CD8-positive, alpha-beta memory T cell (primary cell): ENCODE measurements at regions not wholly inside any gene's neighbourhood (a gene's known extent, or its start where the extent isn't known, plus 50 kb on each side); places are given as distances from the start of the nearest gene placed in this dataset.

Experiments used
- CTCF ChIA-PET: fragments of 350-600 bp; sonication (Branson Sonifier 250); formaldehyde crosslinking; loops from one replicate; lab custom pipeline; 2021; ENCODE audit warnings: antibody characterized with exemption; lab: Charles Lee
- POLR2A ChIA-PET: fragments of 350-600 bp; sonication (Branson Sonifier 250); formaldehyde crosslinking; loops from one replicate; lab custom pipeline; 2021; ENCODE audit warnings: antibody characterized with exemption; lab: Charles Lee
- DNase-seq, 5 donors: peaks; one replicate each; pipeline versions ENCODE4 v3.0.0 to v3.0.0-alpha.2; 2020 to 2022; ENCODE audit warnings: mixed read lengths in 1 of 5
- H3K27ac ChIP-seq: one replicate; pipeline ENCODE4 v1.7.0; 2013; ENCODE audit warnings: low read depth, mild to moderate bottlenecking, low read length, moderate library complexity
- H3K27me3 ChIP-seq: 2 replicates; pipeline ENCODE4 v1.7.0; 2013; ENCODE audit warnings: low read length, mild to moderate bottlenecking; ENCODE audit not compliant: insufficient read depth, poor library complexity, severe bottlenecking
- H3K36me3 ChIP-seq: 2 replicates; pipeline ENCODE4 v1.7.0; 2013; ENCODE audit warnings: mild to moderate bottlenecking, low read length, moderate library complexity; ENCODE audit not compliant: insufficient read depth
- H3K4me1 ChIP-seq: 2 replicates; pipeline ENCODE4 v1.7.0; 2013; ENCODE audit warnings: mild to moderate bottlenecking, low read length, moderate library complexity; ENCODE audit not compliant: insufficient read depth
- H3K4me3 ChIP-seq: 2 replicates; pipeline ENCODE4 v1.7.0; 2013; ENCODE audit warnings: mild to moderate bottlenecking, low read length
- H3K9me3 ChIP-seq: 2 replicates; pipeline ENCODE4 v1.7.0; 2013; ENCODE audit warnings: mild to moderate bottlenecking, low read length
- H3K27ac Mint-ChIP-seq, 8 donors: one replicate each; pipeline ENCODE4 v1.8.0; 2020 to 2021; ENCODE audit warnings: mixed read lengths in 8 of 8, mild to moderate bottlenecking in 6 of 8, inconsistent platforms in 3 of 8, moderate library complexity in 3 of 8
- H3K27me3 Mint-ChIP-seq, 2 donors: one replicate each; pipeline ENCODE4 v1.8.0; 2020 to 2021; ENCODE audit warnings: mixed read lengths in 2 of 2, mild to moderate bottlenecking in 1 of 2, moderate library complexity in 1 of 2
- H3K36me3 Mint-ChIP-seq, 3 donors: one replicate each; pipeline ENCODE4 v1.8.0; 2020 to 2021; ENCODE audit warnings: mixed read lengths in 3 of 3, inconsistent platforms in 1 of 3, mild to moderate bottlenecking in 1 of 3
- H3K4me1 Mint-ChIP-seq, 3 donors: one replicate each; pipeline ENCODE4 v1.8.0; 2020 to 2021; ENCODE audit warnings: mixed read lengths in 3 of 3, inconsistent platforms in 1 of 3, mild to moderate bottlenecking in 1 of 3
- H3K4me3 Mint-ChIP-seq, 7 donors: one replicate each; pipeline ENCODE4 v1.8.0; 2020 to 2021; ENCODE audit warnings: mixed read lengths in 7 of 7, mild to moderate bottlenecking in 6 of 7, moderate library complexity in 4 of 7, inconsistent platforms in 2 of 7
- H3K9me3 Mint-ChIP-seq, 5 donors: one replicate each; pipeline ENCODE4 v1.8.0; 2020 to 2022; ENCODE audit warnings: mixed read lengths in 5 of 5, mild to moderate bottlenecking in 3 of 5, moderate library complexity in 2 of 5, inconsistent platforms in 1 of 5

DNA sequence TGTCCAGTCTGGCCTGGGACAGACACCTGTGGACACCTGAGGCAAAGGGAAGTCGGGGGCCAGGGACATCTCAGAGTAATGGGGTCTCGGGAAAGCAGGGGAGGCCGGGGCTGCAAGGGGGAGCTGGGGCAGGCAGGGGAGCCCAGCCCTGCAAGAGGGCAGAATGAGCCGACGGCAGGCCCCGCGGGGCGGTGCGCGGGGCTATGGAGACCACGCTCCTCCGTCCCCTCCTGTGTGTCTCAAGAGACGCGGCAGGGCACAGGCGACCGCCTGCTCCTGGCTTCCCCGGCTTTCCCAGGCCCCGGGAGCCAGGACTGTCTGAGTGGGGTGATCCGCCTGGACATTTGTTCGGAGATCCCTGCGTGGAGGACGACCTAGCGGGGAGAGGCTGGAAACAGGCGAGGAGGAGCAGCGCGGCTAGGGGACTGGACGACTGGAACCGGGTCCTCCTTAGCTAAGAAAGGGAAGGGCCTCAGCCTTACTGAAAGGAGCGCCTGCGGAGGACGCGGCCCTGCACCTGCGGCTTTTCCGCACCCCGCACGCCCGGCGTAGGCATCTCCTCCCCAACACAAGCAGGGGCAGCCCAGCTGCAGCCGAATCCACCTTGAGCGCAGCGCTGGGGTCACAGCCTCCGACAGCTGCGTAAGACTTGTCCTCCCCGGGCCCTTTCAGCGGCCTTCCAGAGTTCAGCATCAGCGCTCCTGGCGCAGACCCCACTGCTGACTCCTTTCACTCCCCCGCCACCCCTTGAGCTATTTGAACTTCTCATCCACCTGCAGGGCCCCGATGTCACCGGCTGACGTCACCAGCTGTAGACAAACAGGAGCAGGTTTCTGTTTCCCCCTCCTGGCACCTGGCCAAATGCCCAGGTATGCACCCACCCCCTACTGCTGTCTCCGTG, 176.4 kb downstream of the ZNF248 start:
- no peaks in the 10 kb centered on the region for H3K36me3 Mint-ChIP-seq

DNA sequence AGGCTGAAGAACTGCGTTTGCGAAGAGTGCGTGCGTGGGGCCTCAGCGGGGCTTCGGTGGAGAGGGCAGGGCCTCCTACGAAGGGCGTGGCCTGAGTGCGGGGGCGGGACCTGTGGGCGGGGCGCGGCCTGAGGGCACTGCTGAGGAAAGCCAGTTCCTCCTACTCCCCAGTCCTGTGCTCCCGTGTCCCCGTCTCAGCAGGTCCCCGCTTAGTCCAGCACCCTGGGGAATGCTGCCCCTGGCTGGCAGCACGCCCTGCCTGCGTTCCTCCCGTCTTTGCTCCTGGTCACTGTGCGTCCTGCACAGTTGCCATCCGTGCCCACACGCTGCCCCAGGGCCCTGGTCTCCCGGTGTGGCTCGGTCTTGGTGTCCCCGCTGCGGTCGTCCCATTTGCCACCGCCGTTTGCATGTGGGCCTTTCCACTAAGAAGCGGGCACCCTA, 177.1 kb downstream of the ZNF248 start:
- Histone ChIP-seq H3K27ac (no peak overlapping the region), H3K4me1 (no peaks in the 10 kb centered on the region), H3K27me3 (no peaks in the 10 kb centered on the region), H3K36me3 (no peaks in the 10 kb centered on the region), H3K9me3 (no peaks in the 10 kb centered on the region), H3K4me3 (no peak overlapping the region)
- Mint-ChIP-seq H3K4me3 (no peak overlapping the region), H3K27ac (no peak overlapping the region), H3K36me3 (no peaks in the 10 kb centered on the region), H3K27me3 (no peaks in the 10 kb centered on the region), H3K4me1 (no peaks in the 10 kb centered on the region), H3K9me3 (peaks cover 7 to 16% (median 13%) of the 10 kb centered on the region in 5 donors)
- no peak for DNase-seq
- POLR2A ChIA-PET = no interaction called here
- CTCF ChIA-PET = no interaction called here

More for the DNA sequence above, 176.4 kb downstream of the ZNF248 start:
- Histone ChIP-seq H3K36me3 (no peaks in the 10 kb centered on the region), H3K27me3 (no peaks in the 10 kb centered on the region), H3K4me1 (no peaks in the 10 kb centered on the region), H3K9me3 (no peaks in the 10 kb centered on the region), H3K27ac (no peak overlapping the region), H3K4me3 (no peak overlapping the region)
- ChIA-PET CTCF (no interaction called here), POLR2A (no interaction called here)
- H3K4me3 Mint-ChIP-seq = no peak overlapping the region
- H3K4me1 Mint-ChIP-seq = no peaks in the 10 kb centered on the region
- H3K9me3 Mint-ChIP-seq = peaks cover 5 to 16% (median 11%) of the 10 kb centered on the region in 5 donors
- H3K27ac Mint-ChIP-seq = no peak overlapping the region
- no peaks in the 10 kb centered on the region for H3K27me3 Mint-ChIP-seq
- no peak for DNase-seq

- no peak for DNase-seq
- Mint-ChIP-seq H3K36me3 (no peaks in the 10 kb centered on the region), H3K27ac (no peak overlapping the region), H3K4me3 (no peak overlapping the region), H3K27me3 (no peaks in the 10 kb centered on the region), H3K9me3 (peaks cover 3 to 18% (median 12%) of the 10 kb centered on the region in 5 donors), H3K4me1 (no peaks in the 10 kb centered on the region)
- ChIA-PET CTCF (no interaction called here), POLR2A (no interaction called here)
- no peaks in the 10 kb centered on the region for H3K36me3 ChIP-seq
- H3K4me1 ChIP-seq = no peaks in the 10 kb centered on the region
- H3K9me3 ChIP-seq = no peaks in the 10 kb centered on the region
- H3K4me3 ChIP-seq = no peak overlapping the region
- H3K27ac ChIP-seq = no peak overlapping the region
- no peaks in the 10 kb centered on the region for H3K27me3 ChIP-seq
These were observed 177.9 kb downstream of the ZNF248 start for GRCh38 chr10:37679465-37679864.

DNA sequence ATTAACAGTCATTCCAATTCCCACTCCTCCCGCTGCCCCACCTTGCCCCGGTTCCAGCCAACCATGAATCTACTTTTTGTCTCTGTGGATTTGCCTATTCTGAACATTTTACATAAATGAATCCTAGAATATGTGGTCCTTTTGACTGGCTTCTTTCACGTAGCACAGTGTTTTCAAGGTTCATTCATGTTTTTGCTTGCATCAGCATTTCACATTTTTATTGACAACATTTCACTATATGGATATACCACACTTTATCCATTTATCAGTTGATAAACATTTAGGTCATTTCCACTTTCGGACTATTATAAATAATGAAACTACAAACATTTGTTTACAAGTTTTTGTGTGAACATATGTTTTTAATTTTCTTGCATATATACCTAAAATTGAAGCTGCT, 182.0 kb downstream of the ZNF248 start:
- H3K27ac Mint-ChIP-seq = no peak overlapping the region
- no peak overlapping the region for H3K4me3 Mint-ChIP-seq
- ChIA-PET POLR2A (no interaction called here), CTCF (no interaction called here)
- H3K27me3 ChIP-seq = no peaks in the 10 kb centered on the region
- no peaks in the 10 kb centered on the region for H3K4me1 ChIP-seq
- peaks cover 0 to 2% (median 0%) of the 10 kb centered on the region in 3 donors for H3K36me3 Mint-ChIP-seq
- H3K4me3 ChIP-seq = no peak overlapping the region
- no peaks in the 10 kb centered on the region for H3K36me3 ChIP-seq
- H3K4me1 Mint-ChIP-seq = no peaks in the 10 kb centered on the region
- H3K27me3 Mint-ChIP-seq = no peaks in the 10 kb centered on the region
- peaks cover 12 to 22% (median 19%) of the 10 kb centered on the region in 5 donors for H3K9me3 Mint-ChIP-seq
- H3K27ac ChIP-seq = no peak overlapping the region
- no peaks in the 10 kb centered on the region for H3K9me3 ChIP-seq
- DNase-seq = no peak

GRCh38 chr10:37671802-37672201, 185.6 kb downstream of the ZNF248 start:
- POLR2A ChIA-PET = no interaction called here
- CTCF ChIA-PET = no interaction called here
- no peak overlapping the region for H3K4me3 Mint-ChIP-seq
- no peaks in the 10 kb centered on the region for H3K36me3 ChIP-seq
- DNase-seq = no peak
- H3K4me1 Mint-ChIP-seq = no peaks in the 10 kb centered on the region
- no peak overlapping the region for H3K27ac Mint-ChIP-seq
- H3K4me1 ChIP-seq = no peaks in the 10 kb centered on the region
- H3K9me3 Mint-ChIP-seq = peaks cover 13 to 44% (median 19%) of the 10 kb centered on the region in 5 donors
- H3K4me3 ChIP-seq = no peak overlapping the region
- no peaks in the 10 kb centered on the region for H3K27me3 ChIP-seq
- H3K36me3 Mint-ChIP-seq = peaks cover 0 to 2% (median 0%) of the 10 kb centered on the region in 3 donors
- no peak overlapping the region for H3K27ac ChIP-seq
- peaks cover 0 to 2% of the 10 kb centered on the region in 2 donors for H3K27me3 Mint-ChIP-seq
- no peaks in the 10 kb centered on the region for H3K9me3 ChIP-seq

DNA sequence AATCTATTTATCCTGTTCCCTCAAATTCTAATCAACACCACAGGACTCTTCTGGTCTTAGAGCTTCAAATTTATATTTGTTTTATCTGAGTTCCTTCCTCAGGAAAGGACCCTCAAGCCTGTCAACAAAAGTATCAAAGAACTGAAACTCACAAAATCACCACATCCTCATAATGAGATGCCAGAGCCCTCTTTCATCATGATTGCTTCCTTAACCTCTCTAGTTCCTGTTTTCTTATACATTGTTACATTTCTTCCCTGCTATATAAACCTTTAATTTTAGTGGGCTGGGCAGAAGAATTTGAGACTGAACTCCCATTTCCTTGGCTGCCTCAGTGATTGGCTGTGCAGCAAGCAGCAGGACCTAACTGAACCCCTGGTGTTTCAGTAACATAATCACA, 189.7 kb downstream of the ZNF248 start:
- Histone ChIP-seq H3K36me3 (no peaks in the 10 kb centered on the region), H3K27me3 (no peaks in the 10 kb centered on the region), H3K4me3 (no peak overlapping the region), H3K27ac (no peak overlapping the region), H3K9me3 (no peaks in the 10 kb centered on the region), H3K4me1 (no peaks in the 10 kb centered on the region)
- no peak for DNase-seq
- ChIA-PET CTCF (no interaction called here), POLR2A (no interaction called here)
- Mint-ChIP-seq H3K36me3 (peaks cover 0 to 2% (median 0%) of the 10 kb centered on the region in 3 donors), H3K27ac (no peak overlapping the region), H3K4me3 (no peak overlapping the region), H3K27me3 (peaks cover 0 to 2% of the 10 kb centered on the region in 2 donors), H3K4me1 (no peaks in the 10 kb centered on the region), H3K9me3 (peaks cover 14 to 43% (median 20%) of the 10 kb centered on the region in 5 donors)

- no peak for DNase-seq
- Mint-ChIP-seq H3K4me1 (no peaks in the 10 kb centered on the region), H3K27me3 (peaks cover 0 to 1% of the 10 kb centered on the region in 2 donors), H3K9me3 (peaks cover 28 to 53% (median 35%) of the 10 kb centered on the region in 5 donors), H3K27ac (no peak overlapping the region), H3K4me3 (no peak overlapping the region), H3K36me3 (no peaks in the 10 kb centered on the region)
- Histone ChIP-seq H3K36me3 (no peaks in the 10 kb centered on the region), H3K27ac (no peak overlapping the region), H3K27me3 (no peaks in the 10 kb centered on the region), H3K9me3 (no peaks in the 10 kb centered on the region), H3K4me1 (no peaks in the 10 kb centered on the region), H3K4me3 (no peak overlapping the region)
- CTCF ChIA-PET = no interaction called here
- POLR2A ChIA-PET = no interaction called here
These were observed 202.9 kb downstream of the ZNF248 start for GRCh38 chr10:37654466-37654865.

GRCh38 chr10:37643187-37643586, 214.2 kb downstream of the ZNF248 start:
- ChIA-PET POLR2A (no interaction called here), CTCF (no interaction called here)
- Mint-ChIP-seq H3K4me3 (no peak overlapping the region), H3K9me3 (peaks cover 5 to 22% (median 11%) of the 10 kb centered on the region in 5 donors), H3K4me1 (no peaks in the 10 kb centered on the region), H3K36me3 (no peaks in the 10 kb centered on the region), H3K27ac (no peak overlapping the region), H3K27me3 (no peaks in the 10 kb centered on the region)
- Histone ChIP-seq H3K36me3 (no peaks in the 10 kb centered on the region), H3K27me3 (no peaks in the 10 kb centered on the region), H3K9me3 (no peaks in the 10 kb centered on the region), H3K4me3 (no peak overlapping the region), H3K4me1 (no peaks in the 10 kb centered on the region), H3K27ac (no peak overlapping the region)
- no peak for DNase-seq
